Mesendoderm (in vitro differentiated cells): ENCODE measurements at regions not wholly inside any gene's neighbourhood (a gene's known extent, or its start where the extent isn't known, plus 50 kb on each side); places are given as distances from the start of the nearest gene placed in this dataset.
"Not testable (repeated sequence)": the region's sequence is repeated elsewhere in the genome, so short reads cannot be mapped to it uniquely, and the experiment has no call there.

ENCODE experiments used
- DNase-seq: peaks from one replicate; pipeline ENCODE4 v3.0.0; 2013
- H2AK5ac ChIP-seq: 2 replicates; pipeline ENCODE4 v1.6.1; 2013; ENCODE audit warnings: low read length, inconsistent platforms
- H2BK120ac ChIP-seq: 2 replicates; pipeline ENCODE4 v1.6.1; 2013; ENCODE audit warnings: low read depth, mild to moderate bottlenecking, low read length, moderate library complexity, mixed read lengths
- H2BK15ac ChIP-seq: replicated peaks from 2 replicates; pipeline ENCODE4 v1.6.1; 2013; ENCODE audit warnings: low read depth, mild to moderate bottlenecking, moderate library complexity
- H2BK5ac ChIP-seq: 2 replicates; pipeline ENCODE4 v1.6.1; 2013; ENCODE audit warnings: low read length, inconsistent platforms
- H3K18ac ChIP-seq: 2 replicates; pipeline ENCODE4 v1.6.1; 2013; ENCODE audit warnings: mild to moderate bottlenecking, low read length, mixed read lengths
- H3K23ac ChIP-seq: one replicate; pipeline ENCODE4 v1.6.1; 2013; ENCODE audit warnings: low read length
- H3K27ac ChIP-seq: 2 replicates; pipeline ENCODE4 v1.5.1; 2013; ENCODE audit warnings: low read depth, mild to moderate bottlenecking, inconsistent platforms, low read length, moderate library complexity
- H3K27me3 ChIP-seq: 2 replicates; pipeline ENCODE4 v1.6.1; 2013; ENCODE audit warnings: low read length, control low read depth, mild to moderate bottlenecking, inconsistent platforms; ENCODE audit not compliant: insufficient read depth, poor library complexity
- H3K36me3 ChIP-seq: 2 replicates; pipeline ENCODE4 v1.6.1; 2013; ENCODE audit warnings: low read length, inconsistent platforms; ENCODE audit not compliant: control insufficient read depth, insufficient read depth
- H3K4ac ChIP-seq: one replicate; pipeline ENCODE4 v1.6.1; 2013; ENCODE audit warnings: low read depth, mild to moderate bottlenecking, low read length, moderate library complexity
- H3K4me1 ChIP-seq: 2 replicates; pipeline ENCODE4 v1.6.1; 2013; ENCODE audit warnings: low read depth, low read length, inconsistent platforms; ENCODE audit not compliant: control insufficient read depth
- H3K4me2 ChIP-seq: 2 replicates; pipeline ENCODE4 v1.6.1; 2013; ENCODE audit warnings: low read length
- H3K4me3 ChIP-seq: 2 replicates; pipeline ENCODE4 v1.5.1; 2013; ENCODE audit warnings: mild to moderate bottlenecking, low read length
- H3K56ac ChIP-seq: one replicate; pipeline ENCODE4 v1.6.1; 2013; ENCODE audit warnings: low read length
- H3K79me1 ChIP-seq: 2 replicates; pipeline ENCODE4 v1.6.1; 2013; ENCODE audit warnings: low read length, inconsistent platforms
- H3K79me2 ChIP-seq: 2 replicates; pipeline ENCODE4 v1.6.1; 2013; ENCODE audit warnings: mild to moderate bottlenecking, low read length; ENCODE audit not compliant: control insufficient read depth, insufficient read depth
- H3K9ac ChIP-seq: 2 replicates; pipeline ENCODE4 v1.6.1; 2013; ENCODE audit warnings: low read length, inconsistent platforms
- H4K5ac ChIP-seq: one replicate; pipeline ENCODE4 v1.6.1; 2013; ENCODE audit warnings: low read length
- H4K8ac ChIP-seq: one replicate; pipeline ENCODE4 v1.6.1; 2013; ENCODE audit warnings: low read depth, mild to moderate bottlenecking, control low read depth, low read length, moderate library complexity
- WGBS: extraction: QIAGEN DNeasy Blood & Tissue Kit; methylation state at CpG from one replicate; pipeline ENCODE4 v1.1.7; 2013; ENCODE audit warnings: low lambda C conversion rate, missing lambda C conversion rate; ENCODE audit not compliant: insufficient coverage; ENCODE audit errors: extremely low coverage; 5-methylcytosine and 5-hydroxymethylcytosine counted together

DNA sequence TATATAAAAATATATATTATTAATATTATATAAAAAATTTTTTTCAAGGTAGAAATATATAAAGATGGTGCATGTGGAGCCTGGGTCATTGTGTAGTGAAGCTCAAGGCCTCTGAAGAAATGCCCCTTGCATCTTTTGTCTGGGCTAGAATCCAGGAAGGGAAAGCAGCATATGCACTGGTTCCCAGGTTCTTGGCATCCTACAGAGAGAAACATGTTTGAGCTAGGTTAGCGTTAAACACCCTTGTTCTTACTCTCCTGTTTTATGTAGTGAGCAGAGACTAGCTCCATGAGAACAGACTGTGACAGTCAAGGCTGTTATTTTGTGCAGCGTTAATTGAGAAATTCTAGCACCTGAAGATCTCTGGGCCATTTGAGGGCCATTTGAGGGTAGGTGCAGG, 116.1 kb downstream of the POM121L12 start:
- Histone ChIP-seq H3K4ac (no peak overlapping the region), H3K4me3 (no peak overlapping the region), H2BK15ac (no peak overlapping the region), H4K5ac (no peak overlapping the region), H3K56ac (no peak overlapping the region), H3K79me1 (no peaks in the 10 kb centered on the region), H2AK5ac (no peak overlapping the region), H3K4me1 (no peaks in the 10 kb centered on the region), H4K8ac (no peak overlapping the region), H3K79me2 (no peaks in the 10 kb centered on the region), H3K4me2 (no peak overlapping the region), H2BK5ac (no peak overlapping the region), H2BK120ac (no peak overlapping the region), H3K27ac (no peak overlapping the region), H3K27me3 (no peaks in the 10 kb centered on the region), H3K36me3 (no peaks in the 10 kb centered on the region), H3K9ac (no peak overlapping the region), H3K23ac (no peak overlapping the region), H3K18ac (no peak overlapping the region)
- no CpG with 5 or more reads among the region's 2 CpGs for WGBS
- DNase-seq: peak; percentile 7

- H2BK5ac ChIP-seq, H3K27ac ChIP-seq, H3K79me2 ChIP-seq, H2BK15ac ChIP-seq, H3K4me2 ChIP-seq, H2AK5ac ChIP-seq, H3K23ac ChIP-seq, H3K9ac ChIP-seq, H3K56ac ChIP-seq, H3K4ac ChIP-seq, H3K79me1 ChIP-seq, H3K36me3 ChIP-seq, H3K18ac ChIP-seq, H4K8ac ChIP-seq, H2BK120ac ChIP-seq, H3K4me3 ChIP-seq, H4K5ac ChIP-seq, H3K27me3 ChIP-seq, DNase-seq, H3K4me1 ChIP-seq: not testable (repeated sequence)
- no CpG with 5 or more reads among the region's 27 CpGs for WGBS
Measured at GRCh38 chr7:53187184-53187583, 151.8 kb downstream of the POM121L12 start.

DNA sequence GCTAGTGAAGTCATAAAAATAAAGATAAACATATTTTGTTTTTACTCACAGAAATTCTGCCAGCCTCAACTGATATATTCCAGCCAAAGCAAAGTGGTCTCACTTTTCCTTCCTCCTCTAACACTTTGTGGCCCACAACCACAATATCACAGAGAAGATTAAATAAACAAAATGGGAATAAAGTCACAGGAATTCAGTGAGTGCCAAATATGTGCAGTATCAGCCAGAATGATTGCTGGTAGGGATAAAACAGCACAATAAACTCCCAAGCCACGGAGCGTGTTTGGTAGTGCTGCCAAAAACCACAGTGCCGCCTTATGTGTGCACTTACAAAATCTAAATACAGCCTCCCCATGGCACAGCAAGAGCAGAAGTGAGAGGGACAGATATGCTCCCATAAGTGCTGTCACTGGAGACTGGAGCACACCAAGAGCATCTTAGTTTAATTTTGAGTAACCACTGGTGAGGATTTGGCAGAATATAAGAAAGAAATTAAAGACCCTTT, 155.8 kb downstream of the POM121L12 start:
- Histone ChIP-seq H2BK5ac (peak overlapping the region; percentile 70), H4K5ac (peak overlapping the region; percentile 18), H3K56ac (peak overlapping the region; percentile 68), H3K4me1 (peaks cover 3% of the 10 kb centered on the region), H3K4me3 (no peak overlapping the region), H3K23ac (no peak overlapping the region), H3K79me1 (no peaks in the 10 kb centered on the region), H3K4ac (no peak overlapping the region), H3K4me2 (no peak overlapping the region), H3K27ac (no peak overlapping the region), H2BK15ac (no peak overlapping the region), H2AK5ac (no peak overlapping the region), H3K18ac (peak overlapping the region; percentile 25), H3K27me3 (no peaks in the 10 kb centered on the region), H3K9ac (no peak overlapping the region), H3K79me2 (no peaks in the 10 kb centered on the region), H2BK120ac (peak overlapping the region; percentile 29), H4K8ac (no peak overlapping the region), H3K36me3 (no peaks in the 10 kb centered on the region)
- DNase-seq: no peak
- WGBS: no CpG with 5 or more reads among the region's 3 CpGs

DNA sequence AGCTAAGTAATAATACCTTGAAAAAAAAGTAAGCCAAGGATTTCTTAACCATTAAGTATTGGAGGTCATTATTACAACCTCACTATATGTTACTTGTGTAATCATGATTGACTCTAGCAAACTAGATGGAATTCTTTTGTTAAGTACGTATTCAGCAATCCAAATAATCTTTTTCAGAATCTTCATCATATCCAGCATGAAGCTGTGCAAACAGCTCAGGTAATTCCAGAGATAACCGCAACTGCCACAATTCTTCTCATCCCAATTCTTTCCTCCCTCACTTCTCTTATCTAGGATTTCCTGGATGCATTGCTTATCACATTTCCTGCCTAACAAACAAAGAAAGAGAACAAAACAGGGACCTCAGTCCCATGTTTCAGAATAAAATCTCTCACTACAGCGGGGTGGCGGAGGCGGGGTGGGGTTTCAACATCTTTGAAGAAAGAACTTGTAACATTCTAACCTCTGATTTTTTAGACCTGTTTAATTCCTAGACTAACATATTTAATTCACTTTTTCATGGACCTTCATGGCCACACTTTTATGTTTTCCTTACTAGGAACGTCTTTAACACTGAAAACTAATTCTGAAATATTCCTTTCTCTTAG, 156.5 kb downstream of the POM121L12 start:
- H3K9ac ChIP-seq: no peak overlapping the region
- no peaks in the 10 kb centered on the region for H3K36me3 ChIP-seq
- H3K4me1 ChIP-seq: peaks cover 3% of the 10 kb centered on the region
- H3K79me2 ChIP-seq: no peaks in the 10 kb centered on the region
- H2BK120ac ChIP-seq: no peak overlapping the region
- no peaks in the 10 kb centered on the region for H3K27me3 ChIP-seq
- WGBS: no CpG with 5 or more reads among the region's 6 CpGs
- no peak overlapping the region for H3K56ac ChIP-seq
- no peak overlapping the region for H3K4ac ChIP-seq
- H2BK15ac ChIP-seq: no peak overlapping the region
- H2BK5ac ChIP-seq: no peak overlapping the region
- no peak overlapping the region for H2AK5ac ChIP-seq
- no peak overlapping the region for H3K4me3 ChIP-seq
- no peak overlapping the region for H3K18ac ChIP-seq
- no peak overlapping the region for H4K8ac ChIP-seq
- H3K23ac ChIP-seq: no peak overlapping the region
- no peak overlapping the region for H3K4me2 ChIP-seq
- H3K79me1 ChIP-seq: no peaks in the 10 kb centered on the region
- no peak overlapping the region for H4K5ac ChIP-seq
- H3K27ac ChIP-seq: no peak overlapping the region
- peak; percentile 86 for DNase-seq

DNA sequence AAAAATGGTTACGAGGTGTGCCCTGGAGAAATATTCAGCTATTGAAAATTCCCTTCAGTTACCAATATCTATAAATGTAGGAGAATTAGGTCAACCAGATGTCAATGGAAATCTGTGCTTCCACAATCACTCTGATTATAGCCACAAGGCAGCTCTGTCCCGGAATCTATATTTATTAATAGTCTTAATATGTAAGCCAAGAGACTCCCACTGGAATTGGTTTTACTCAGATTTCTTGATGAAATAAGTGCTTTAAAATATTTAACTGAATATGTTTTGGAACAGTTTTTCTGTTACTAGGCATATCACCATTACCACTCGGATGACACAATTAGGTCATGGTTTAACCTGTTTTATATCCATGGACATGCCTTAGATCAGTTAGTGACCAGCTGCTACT, 169.6 kb downstream of the POM121L12 start:
- Histone ChIP-seq H4K5ac (no peak overlapping the region), H3K23ac (no peak overlapping the region), H3K4me3 (no peak overlapping the region), H3K79me1 (no peaks in the 10 kb centered on the region), H3K4me2 (no peak overlapping the region), H3K27ac (no peak overlapping the region), H3K79me2 (no peaks in the 10 kb centered on the region), H2BK15ac (no peak overlapping the region), H3K4ac (no peak overlapping the region), H4K8ac (no peak overlapping the region), H3K9ac (no peak overlapping the region), H3K56ac (no peak overlapping the region), H3K4me1 (no peaks in the 10 kb centered on the region), H3K36me3 (no peaks in the 10 kb centered on the region), H2AK5ac (no peak overlapping the region), H3K18ac (no peak overlapping the region), H2BK120ac (no peak overlapping the region), H3K27me3 (no peaks in the 10 kb centered on the region), H2BK5ac (no peak overlapping the region)
- WGBS: no CpG with 5 or more reads among the region's 3 CpGs
- no peak for DNase-seq

GRCh38 chr7:53209129-53209528, 173.7 kb downstream of the POM121L12 start:
- Histone ChIP-seq H2BK15ac (no peak overlapping the region), H2BK5ac (no peak overlapping the region), H3K4ac (no peak overlapping the region), H3K23ac (no peak overlapping the region), H3K4me2 (no peak overlapping the region), H3K9ac (no peak overlapping the region), H3K36me3 (no peaks in the 10 kb centered on the region), H2BK120ac (no peak overlapping the region), H3K79me1 (no peaks in the 10 kb centered on the region), H3K27me3 (no peaks in the 10 kb centered on the region), H4K5ac (no peak overlapping the region), H3K18ac (no peak overlapping the region), H3K56ac (no peak overlapping the region), H2AK5ac (no peak overlapping the region), H3K79me2 (no peaks in the 10 kb centered on the region), H3K4me1 (no peaks in the 10 kb centered on the region), H4K8ac (no peak overlapping the region), H3K27ac (no peak overlapping the region), H3K4me3 (no peak overlapping the region)
- WGBS: no CpG with 5 or more reads among the region's 3 CpGs
- DNase-seq: peak; percentile 60
